ENCODE measurements at regions not wholly inside any gene's neighbourhood (a gene's known extent, or its start where the extent isn't known, plus 50 kb on each side); places are given as distances from the start of the nearest gene placed in this dataset.

- DNase-seq (ENCODE audit: low spot score): no peak
Observed at GRCh38 chr2:118510807-118511206, 336.6 kb downstream of the EN1 start.

- DNase-seq (ENCODE audit: low spot score): no peak
Observed at GRCh38 chr2:118509319-118510004, 338.0 kb downstream of the EN1 start.

- no peak for DNase-seq (ENCODE audit: low spot score)
Observed at GRCh38 chr2:118508282-118508681, 339.2 kb downstream of the EN1 start.

- no peak for DNase-seq (ENCODE audit: low spot score)
Observed at GRCh38 chr2:118505436-118505835, 342.0 kb downstream of the EN1 start.

- DNase-seq (ENCODE audit: low spot score): no peak
Observed at GRCh38 chr2:118502106-118502505, 345.3 kb downstream of the EN1 start.

- DNase-seq (ENCODE audit: low spot score): peak; percentile 30
Observed at GRCh38 chr2:118498943-118499342, 348.5 kb downstream of the EN1 start.

- no peak for DNase-seq (ENCODE audit: low spot score)
Observed at GRCh38 chr2:118496870-118497611, 350.4 kb downstream of the EN1 start.

GRCh38 chr2:118496467-118496866 is 351.0 kb downstream of the EN1 start:
- DNase-seq (ENCODE audit: low spot score): no peak

GRCh38 chr2:118495290-118495689 is 352.2 kb downstream of the EN1 start:
- no peak for DNase-seq (ENCODE audit: low spot score)

GRCh38 chr2:118493213-118493612 is 354.2 kb downstream of the EN1 start:
- DNase-seq (ENCODE audit: low spot score): no peak

- DNase-seq (ENCODE audit: low spot score): no peak
Observed at GRCh38 chr2:118492335-118492734, 355.1 kb downstream of the EN1 start.

- peak; percentile 30 for DNase-seq (ENCODE audit: low spot score)
Observed at GRCh38 chr2:118490330-118490729, 357.1 kb downstream of the EN1 start.

GRCh38 chr2:118489712-118490299 is 357.6 kb downstream of the EN1 start:
- DNase-seq (ENCODE audit: low spot score): no peak

- DNase-seq (ENCODE audit: low spot score): no peak
Observed at GRCh38 chr2:118481299-118481698, 366.1 kb downstream of the EN1 start.

- DNase-seq (ENCODE audit: low spot score): no peak
Observed at GRCh38 chr2:118479020-118479419, 368.4 kb downstream of the EN1 start.

GRCh38 chr2:118477111-118477862 is 370.2 kb downstream of the EN1 start:
- DNase-seq (ENCODE audit: low spot score): no peak

GRCh38 chr2:118475622-118476205 is 371.7 kb downstream of the EN1 start:
- DNase-seq (ENCODE audit: low spot score): no peak

GRCh38 chr2:118474541-118474920 is 372.9 kb downstream of the EN1 start:
- DNase-seq (ENCODE audit: low spot score): no peak

- DNase-seq (ENCODE audit: low spot score): peak; percentile 23
Observed at GRCh38 chr2:118473846-118474540, 373.5 kb downstream of the EN1 start.

- DNase-seq (ENCODE audit: low spot score): no peak
Observed at GRCh38 chr2:118473241-118473640, 374.2 kb downstream of the EN1 start.

GRCh38 chr2:118470297-118470696 is 377.2 kb downstream of the EN1 start:
- no peak for DNase-seq (ENCODE audit: low spot score)

- DNase-seq (ENCODE audit: low spot score): no peak
Observed at GRCh38 chr2:118469103-118469502, 378.3 kb downstream of the EN1 start.

All from iPS-NIHi11 (cell line).